NB4 (cell line): ENCODE measurements at regions not wholly inside any gene's neighbourhood (a gene's known extent, or its start where the extent isn't known, plus 50 kb on each side); places are given as distances from the start of the nearest gene placed in this dataset.

Experiments
- POLR2A ChIP-seq: IDR thresholded peaks from 2 replicates; pipeline ENCODE4 v1.6.1; 2011; ENCODE audit warnings: mild to moderate bottlenecking; ENCODE audit not compliant: insufficient read length; ENCODE audit errors: extremely low read depth
- TF ChIP-seq, protein P1 (sequence below): IDR thresholded peaks from one replicate; pipeline ENCODE4 v1.5.1; 2012; ENCODE audit warnings: low read depth, low read length

DNA sequence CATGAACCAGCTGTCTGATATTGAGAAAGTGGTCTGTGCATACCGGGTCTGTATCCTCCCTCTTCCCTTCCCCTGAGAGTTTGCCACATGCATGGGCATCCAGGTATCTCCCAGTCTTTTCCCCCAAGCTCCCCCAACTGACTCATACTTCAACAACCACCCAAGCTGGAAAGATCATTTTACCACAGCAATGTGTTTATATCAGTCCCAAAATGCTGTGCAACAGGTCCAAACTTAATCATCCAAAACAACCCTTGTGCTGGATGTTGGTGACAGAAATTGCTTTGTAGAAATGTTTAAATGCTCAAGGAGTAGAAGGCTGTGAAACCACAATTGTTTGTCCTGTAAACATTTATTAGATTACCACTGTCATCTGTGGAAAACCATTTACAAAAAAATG lies 286.8 kb upstream of the KLF3 start:
- TF ChIP-seq, protein P1, sequence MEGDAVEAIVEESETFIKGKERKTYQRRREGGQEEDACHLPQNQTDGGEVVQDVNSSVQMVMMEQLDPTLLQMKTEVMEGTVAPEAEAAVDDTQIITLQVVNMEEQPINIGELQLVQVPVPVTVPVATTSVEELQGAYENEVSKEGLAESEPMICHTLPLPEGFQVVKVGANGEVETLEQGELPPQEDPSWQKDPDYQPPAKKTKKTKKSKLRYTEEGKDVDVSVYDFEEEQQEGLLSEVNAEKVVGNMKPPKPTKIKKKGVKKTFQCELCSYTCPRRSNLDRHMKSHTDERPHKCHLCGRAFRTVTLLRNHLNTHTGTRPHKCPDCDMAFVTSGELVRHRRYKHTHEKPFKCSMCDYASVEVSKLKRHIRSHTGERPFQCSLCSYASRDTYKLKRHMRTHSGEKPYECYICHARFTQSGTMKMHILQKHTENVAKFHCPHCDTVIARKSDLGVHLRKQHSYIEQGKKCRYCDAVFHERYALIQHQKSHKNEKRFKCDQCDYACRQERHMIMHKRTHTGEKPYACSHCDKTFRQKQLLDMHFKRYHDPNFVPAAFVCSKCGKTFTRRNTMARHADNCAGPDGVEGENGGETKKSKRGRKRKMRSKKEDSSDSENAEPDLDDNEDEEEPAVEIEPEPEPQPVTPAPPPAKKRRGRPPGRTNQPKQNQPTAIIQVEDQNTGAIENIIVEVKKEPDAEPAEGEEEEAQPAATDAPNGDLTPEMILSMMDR: no peak
- no peak for TF ChIP-seq POLR2A
